HG02610 (cell line): ENCODE measurements at regions not wholly inside any gene's neighbourhood (a gene's known extent, or its start where the extent isn't known, plus 50 kb on each side); places are given as distances from the start of the nearest gene placed in this dataset.
"Not testable (repeated sequence)": the region's sequence is repeated elsewhere in the genome, so short reads cannot be mapped to it uniquely, and the experiment has no call there.

ENCODE experiments used
- ATAC-seq: cut with Tn5 transposase; IDR thresholded peaks from one replicate; pipeline ENCODE4 v1.9.1; 2021; ENCODE audit warnings: mild to moderate bottlenecking, moderate library complexity; ENCODE audit not compliant: unreplicated experiment

DNA sequence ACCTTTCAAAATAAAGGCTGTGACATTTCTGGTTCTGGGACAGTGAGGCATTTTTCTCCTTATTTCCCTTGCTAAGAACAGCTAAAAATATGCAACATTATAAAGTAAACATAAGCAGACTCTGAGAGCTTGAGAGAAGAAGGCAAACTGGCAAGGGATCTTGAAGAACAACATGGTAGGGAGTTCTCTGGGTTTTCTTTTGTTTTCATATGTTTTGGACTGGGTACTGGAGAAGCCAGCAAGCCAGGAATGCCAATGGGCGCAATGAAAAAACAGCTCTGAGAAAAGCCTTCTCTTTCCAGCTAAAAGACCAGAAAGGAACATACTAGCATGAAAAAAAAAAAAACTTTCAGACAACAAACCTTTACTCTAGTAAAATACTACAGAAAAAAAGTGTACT, 351.4 kb upstream of the HS6ST1 start:
- no peak for ATAC-seq

- not testable (repeated sequence) for ATAC-seq
Measured at GRCh38 chr2:128671981-128672757, 353.5 kb upstream of the HS6ST1 start.

GRCh38 chr2:128679680-128680079, 361.0 kb upstream of the HS6ST1 start:
- ATAC-seq = not testable (repeated sequence)

- ATAC-seq = no peak
Measured at GRCh38 chr2:128681507-128681906, 362.8 kb upstream of the HS6ST1 start.

- ATAC-seq = no peak
Measured at GRCh38 chr2:128682266-128682665, 363.6 kb upstream of the HS6ST1 start.

- no peak for ATAC-seq
Measured at GRCh38 chr2:128682729-128683284, 364.1 kb upstream of the HS6ST1 start.

DNA sequence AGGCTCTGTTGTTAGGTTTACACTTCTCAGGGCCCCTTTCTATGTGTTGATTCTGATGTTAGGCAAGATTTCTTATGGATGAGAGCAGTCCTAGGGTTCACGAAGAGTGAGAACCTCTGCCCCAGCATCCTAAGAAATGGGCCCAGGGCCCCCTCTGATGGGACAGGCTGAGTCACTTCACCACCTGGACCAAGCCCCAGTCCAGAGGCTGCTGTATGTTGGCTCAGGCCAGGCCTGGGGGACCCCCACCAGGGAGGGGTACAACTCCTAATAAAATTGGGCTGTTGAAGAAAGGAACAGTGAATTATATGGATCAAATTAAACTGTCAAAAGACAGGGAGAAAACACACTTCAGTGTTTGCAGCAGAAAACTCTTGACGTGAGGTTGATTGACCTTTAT, 365.9 kb upstream of the HS6ST1 start:
- no peak for ATAC-seq

DNA sequence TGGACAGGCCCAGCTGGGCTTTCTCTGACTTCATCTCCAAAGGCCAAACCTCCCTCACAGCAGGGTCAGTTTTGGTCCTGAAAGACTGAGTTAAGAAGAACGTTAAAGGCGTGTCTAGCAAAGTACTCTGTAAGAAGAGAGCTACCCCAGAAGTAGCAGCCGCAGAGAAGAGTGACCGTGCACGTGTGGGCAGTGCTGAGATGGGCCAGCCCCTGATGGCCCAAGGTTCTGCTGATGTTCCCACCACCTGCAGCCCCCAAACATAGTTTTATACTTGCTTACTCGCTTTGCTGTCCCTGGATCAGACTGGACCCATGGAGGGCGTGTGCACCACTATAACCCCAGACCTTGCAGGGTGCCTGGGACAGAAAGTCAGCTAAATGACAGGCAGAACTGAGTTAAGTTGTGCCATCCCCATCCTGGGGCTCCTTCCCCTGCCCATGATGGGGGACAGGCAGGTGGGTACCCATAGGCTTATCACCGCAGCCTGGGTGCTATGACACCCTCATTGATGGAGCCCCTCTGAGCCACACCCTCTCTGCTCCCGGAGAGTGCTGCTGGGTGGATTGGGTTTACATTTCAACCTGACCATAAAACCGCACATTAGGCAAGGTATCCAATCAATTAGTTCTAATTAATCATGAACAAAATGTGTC, 367.3 kb upstream of the HS6ST1 start:
- ATAC-seq = no peak

- no peak for ATAC-seq
Measured at GRCh38 chr2:128686497-128686859, 367.8 kb upstream of the HS6ST1 start.

DNA sequence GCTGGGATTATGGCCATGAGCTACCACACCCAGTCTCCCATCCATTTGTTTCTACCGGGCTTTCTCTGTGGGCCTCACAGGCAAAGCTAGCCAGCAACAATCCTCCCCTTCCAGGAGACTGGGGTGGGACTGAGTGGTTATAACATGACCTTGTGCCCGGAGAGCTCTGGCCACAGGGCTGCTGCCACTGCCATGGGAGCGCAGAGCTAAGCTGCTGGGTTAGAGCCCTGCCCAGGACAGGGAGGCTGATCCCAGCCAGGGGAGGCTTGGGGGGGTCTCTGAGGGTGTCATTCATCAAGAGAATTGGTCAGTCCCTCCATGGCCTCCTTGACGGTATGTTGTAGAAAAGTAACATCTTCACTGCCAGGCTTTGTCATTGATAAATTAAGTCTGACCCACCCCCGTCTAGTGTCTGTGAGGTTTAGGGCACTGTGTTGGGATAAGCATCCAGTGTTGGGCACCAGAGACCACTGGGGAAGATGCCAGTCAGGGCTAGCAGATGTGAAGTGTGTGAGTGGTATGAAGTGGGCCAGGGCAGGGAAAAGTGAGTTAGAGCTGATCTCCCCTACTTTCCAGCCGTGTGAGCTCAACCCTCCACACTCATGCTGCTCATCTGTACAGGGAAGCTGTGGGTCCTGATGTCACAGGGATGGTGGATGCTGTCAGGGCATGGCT, 368.4 kb upstream of the HS6ST1 start:
- no peak for ATAC-seq

- ATAC-seq = no peak
Measured at GRCh38 chr2:128687565-128687964, 368.9 kb upstream of the HS6ST1 start.

- ATAC-seq = no peak
Measured at GRCh38 chr2:128689971-128690370, 371.3 kb upstream of the HS6ST1 start.

- ATAC-seq = no peak
Measured at GRCh38 chr2:128690431-128690830, 371.8 kb upstream of the HS6ST1 start.

DNA sequence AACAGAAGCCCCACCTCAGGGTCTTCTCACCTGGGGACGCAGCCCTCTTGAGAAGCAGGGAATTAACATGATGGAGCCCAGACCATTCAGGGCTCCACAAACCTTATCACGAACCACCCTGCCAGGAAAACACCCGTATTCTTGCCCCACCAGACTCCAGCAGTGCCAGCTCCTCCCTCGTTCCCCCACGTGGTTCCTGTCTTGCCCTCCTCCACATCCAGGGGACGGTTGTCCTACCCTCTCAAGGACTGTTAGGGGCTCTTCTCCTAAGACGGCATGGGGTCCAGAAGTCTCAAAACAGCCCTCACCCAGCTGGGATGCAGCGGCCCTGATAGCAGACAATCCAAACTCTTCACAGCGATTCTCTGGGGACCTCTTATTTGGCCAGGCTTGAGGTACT, 372.2 kb upstream of the HS6ST1 start:
- ATAC-seq = no peak

GRCh38 chr2:128691526-128691925, 372.9 kb upstream of the HS6ST1 start:
- no peak for ATAC-seq

- no peak for ATAC-seq
Measured at GRCh38 chr2:128692895-128693742, 374.5 kb upstream of the HS6ST1 start.

GRCh38 chr2:128693743-128694029, 375.0 kb upstream of the HS6ST1 start:
- ATAC-seq = no peak

DNA sequence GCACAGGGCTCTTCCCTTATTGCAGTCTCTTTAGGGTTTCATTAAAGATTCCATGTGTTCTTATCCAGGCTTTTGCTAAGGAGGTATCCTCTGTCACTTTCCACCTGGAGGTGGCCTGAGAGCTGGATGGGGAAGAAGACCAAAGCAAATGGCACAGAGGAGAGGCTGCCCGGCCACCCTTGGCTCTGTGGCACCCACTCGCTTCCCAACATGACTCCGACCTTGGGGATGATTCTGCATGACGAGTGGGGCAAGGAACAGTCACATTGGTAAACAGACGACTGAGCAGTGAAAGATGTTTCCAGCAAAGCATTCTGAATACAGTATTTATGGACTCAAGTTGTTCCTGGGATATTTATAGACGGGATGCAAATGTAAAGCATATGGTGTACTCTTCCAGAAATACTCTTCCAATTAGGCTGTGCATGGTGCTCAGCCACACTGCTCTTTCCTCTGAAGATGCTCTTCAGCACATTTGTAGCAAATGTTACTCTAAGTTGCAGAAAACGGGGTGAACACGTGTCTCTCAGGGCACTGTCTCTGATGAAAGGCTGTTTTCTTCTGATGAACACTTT, 377.1 kb upstream of the HS6ST1 start:
- ATAC-seq = no peak

GRCh38 chr2:128696421-128696820, 377.8 kb upstream of the HS6ST1 start:
- ATAC-seq = no peak

DNA sequence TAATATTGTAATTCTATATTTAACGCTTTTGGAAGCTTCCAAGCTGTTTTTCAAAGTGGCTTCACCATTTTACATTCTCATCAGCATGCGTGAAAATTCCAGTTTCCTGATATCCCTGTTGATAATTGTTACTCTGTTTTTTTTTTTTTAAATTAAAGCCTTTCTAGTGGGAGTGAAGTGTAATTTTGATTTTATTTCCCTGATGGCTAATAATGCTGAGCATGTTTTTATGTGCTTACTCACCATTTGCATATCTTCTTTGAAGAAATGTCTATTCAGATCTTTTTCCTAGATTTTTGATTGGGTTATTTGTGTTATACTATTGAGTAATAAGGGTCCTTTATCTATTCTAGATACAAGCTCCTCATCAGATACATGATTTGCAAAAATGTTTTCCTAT, 382.8 kb upstream of the HS6ST1 start:
- no peak for ATAC-seq

DNA sequence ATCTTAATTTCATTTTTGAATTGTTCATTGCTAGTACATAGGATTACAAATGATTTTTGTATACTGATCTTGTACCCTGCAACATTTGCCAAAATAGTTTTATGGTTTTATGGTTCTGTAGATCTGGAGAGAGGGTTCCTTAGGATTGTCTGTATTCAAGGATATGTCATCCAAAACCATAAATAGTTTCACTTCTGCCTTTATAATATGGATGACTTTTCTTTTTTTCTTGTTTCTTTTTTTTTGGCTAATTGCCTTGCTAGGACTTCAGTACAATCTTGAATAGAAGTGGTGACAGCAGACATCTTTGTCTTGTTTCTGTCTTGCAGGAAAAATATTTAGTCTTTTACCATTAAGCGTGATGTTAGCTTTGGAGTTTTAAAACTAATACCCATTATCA, 383.9 kb upstream of the HS6ST1 start:
- no peak for ATAC-seq
